GM21717 (cell line): ENCODE measurements at regions not wholly inside any gene's neighbourhood (a gene's known extent, or its start where the extent isn't known, plus 50 kb on each side); places are given as distances from the start of the nearest gene placed in this dataset.

ENCODE experiments used
- ATAC-seq: cut with Tn5 transposase; IDR thresholded peaks from one replicate; pipeline ENCODE4 v1.9.1; 2021; ENCODE audit warnings: mild to moderate bottlenecking, moderate library complexity; ENCODE audit not compliant: unreplicated experiment

DNA sequence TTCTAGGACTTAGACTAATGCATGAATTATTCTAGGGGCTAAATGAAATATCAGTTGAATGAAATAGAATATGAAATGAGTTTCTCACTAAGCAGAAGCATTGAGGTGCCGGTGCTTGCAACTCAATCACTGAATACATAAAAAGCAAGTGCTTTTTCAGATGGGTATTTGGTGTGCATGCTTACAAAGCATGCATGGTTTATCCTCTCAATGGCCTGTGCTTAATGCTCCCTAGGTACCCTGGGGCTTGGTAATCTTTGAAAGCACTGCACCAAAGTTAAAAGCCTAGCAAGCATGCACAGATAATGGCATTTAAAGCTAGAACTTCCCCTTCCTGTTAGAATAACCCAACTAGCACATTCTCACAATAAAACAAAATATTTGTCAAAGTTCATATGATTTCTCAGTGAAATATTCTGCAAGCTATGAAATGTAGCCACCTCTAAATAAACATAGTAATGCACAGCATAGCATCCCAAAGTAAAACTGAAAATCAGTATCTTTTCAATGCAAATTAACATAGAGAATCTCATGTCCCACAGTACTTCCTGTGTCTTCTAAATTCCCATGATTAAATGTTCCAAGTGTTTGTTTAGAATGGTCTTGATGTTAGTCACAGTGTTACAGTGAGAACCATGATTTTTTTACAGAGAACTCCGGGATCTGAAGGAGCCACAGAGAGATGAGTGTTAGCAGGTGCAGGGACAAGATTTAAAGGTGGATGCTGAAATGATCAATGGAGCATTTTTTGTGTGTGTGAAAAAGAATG, 143.4 kb upstream of the CDH6 start:
- no peak for ATAC-seq

DNA sequence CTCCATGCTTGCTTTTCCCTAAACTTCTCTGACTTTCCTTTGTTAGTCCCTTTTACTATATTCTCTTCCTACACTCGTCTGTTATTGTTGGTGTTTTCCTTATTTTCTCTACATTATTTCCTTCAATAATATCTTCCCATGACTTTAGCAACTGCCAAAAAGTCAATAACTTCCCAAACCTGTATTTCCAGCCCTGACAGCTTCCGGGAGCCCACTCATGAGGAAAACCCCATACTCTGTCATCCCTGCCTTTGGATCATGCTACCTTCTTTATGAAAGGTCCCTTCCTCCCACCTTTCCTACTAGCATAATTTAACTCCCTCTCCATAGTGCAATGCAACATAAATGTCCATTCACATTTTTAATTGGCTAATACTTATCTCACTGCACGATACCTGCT, 144.0 kb upstream of the CDH6 start:
- ATAC-seq = no peak

DNA sequence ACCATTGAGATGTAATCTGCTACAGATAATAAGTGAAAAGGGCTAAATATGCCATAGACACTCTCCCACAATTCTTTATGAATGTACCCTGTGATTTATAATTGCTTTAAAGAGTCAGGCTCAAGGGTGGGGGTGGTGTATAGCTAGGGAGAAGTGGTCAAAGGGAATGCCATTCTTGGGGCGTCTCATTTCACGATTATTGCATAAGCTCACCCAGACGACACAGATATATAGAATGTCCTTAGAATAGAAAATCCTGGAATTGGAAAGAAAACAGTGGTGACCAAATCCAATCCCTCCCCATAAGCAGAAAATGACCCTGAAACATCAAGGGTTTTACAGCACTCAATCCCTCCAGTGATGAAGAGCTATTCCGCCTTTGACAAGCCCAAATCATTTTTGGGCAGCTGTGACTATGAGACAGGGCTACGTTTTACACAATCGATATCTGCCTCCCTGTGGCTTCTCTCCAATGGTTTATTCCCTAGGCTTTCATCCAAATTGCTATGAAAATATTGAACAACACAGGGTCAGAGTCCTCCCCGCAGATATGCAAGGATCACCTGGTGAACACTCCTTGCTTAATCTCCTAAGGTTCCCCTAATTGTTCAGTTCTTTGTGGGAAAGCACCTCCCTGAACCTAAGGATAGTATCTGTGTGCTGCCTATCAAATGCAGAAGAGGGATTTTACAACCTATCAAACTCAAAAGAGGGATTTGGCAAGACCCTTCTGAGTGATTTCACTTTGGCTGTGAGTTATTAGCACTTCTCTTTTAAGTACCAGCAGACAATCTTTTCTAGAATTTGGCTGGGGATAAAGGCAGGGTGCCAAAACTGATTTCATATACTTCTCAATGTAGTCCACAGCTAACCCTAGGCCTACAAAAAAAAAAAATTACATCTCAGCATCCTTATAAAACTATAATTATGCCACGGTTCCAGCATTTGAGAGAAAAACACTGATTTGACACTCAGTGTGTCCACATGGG, 144.9 kb upstream of the CDH6 start:
- ATAC-seq = no peak

DNA sequence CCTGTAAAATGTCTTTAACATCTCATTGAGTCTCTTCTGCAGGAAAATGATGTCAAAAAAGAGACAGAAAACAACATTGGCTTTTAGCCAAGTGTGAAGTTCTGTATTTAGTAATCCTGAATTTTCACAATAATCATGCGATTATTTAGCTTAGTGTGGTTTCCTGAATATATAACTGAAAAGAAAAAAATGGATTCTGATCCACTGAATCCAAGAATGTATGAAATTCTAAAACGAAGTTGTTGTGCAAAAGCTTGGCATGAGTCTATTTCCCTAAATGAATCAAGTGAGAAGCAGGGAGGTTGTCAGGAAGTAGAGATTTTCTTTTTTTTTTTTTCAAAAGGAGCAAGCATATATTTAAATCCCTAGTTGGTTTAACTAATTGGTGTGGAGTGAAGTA, 145.9 kb upstream of the CDH6 start:
- ATAC-seq = no peak

DNA sequence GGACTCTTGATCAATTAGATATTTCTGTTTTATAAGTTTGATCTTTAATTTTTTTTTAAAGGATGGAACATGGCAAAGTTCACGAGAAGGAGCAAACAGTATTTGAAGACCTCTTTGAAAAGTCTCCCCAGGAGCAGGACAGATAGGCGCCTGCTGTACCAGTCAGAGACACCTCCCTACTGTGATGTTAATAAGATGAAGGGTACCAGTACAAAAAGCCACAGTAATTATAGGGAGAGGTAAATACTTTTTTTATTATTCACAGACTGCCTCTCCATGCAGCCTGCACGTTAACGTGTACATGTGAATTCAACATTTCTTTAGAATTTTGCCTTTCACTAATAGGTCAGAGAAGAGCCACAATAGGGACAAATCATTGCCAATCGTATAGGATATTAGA, 146.5 kb upstream of the CDH6 start:
- ATAC-seq = no peak

DNA sequence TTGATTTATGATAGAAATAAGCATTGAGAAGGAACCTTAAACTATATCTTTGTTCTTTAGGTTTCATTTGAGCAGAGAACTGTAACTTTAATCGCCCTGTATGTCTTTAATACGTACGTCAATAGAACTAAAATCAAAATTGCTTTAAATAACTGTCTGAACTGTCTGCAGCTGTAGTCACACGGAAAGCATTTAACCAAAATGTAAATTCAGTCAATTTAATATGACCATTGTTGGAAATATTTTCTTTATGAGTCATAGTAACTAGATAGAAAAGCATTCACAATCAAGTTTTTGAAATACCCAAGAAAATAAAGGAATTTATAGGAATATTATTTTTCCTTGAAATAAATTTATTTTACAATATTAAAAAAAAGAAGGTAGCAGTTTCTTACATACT, 157.1 kb upstream of the CDH6 start:
- no peak for ATAC-seq

DNA sequence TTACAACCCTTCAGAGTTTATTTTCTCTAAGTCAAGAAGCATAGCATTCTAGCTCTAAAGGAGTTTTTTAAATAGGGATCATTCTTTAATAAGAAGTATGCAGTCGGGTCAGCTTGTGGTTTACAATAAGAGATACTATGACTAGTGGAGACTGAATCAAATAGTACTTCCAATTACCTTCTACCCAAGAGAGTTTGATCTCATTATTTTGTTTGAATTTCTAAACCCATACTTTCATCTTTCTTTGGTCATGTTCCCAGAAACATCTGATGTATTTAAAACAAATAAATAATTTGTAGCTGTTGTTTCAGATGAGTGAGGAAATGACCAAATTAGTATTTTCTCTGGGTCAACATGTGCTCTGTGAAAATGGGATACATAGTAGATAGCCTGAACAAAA, 160.2 kb upstream of the CDH6 start:
- ATAC-seq = no peak

DNA sequence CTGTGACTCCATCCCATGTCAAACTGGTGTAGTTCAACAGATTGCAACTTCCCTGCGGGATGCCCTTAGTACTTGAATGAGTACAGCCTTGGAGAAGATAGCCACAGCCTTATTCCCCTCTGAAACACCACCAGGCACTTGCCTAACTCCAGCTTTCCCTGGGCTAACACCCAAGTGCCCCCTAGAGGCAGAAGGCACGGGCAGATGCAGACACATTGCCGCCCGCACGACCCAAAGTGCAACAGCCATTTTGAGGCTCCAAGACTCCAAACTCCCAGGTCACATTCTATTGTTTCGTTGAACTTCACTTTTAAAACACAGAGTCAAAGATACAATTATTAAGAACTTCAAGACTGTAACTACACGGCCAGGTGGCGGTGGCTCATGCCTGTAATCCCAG, 163.6 kb upstream of the CDH6 start:
- ATAC-seq = no peak

DNA sequence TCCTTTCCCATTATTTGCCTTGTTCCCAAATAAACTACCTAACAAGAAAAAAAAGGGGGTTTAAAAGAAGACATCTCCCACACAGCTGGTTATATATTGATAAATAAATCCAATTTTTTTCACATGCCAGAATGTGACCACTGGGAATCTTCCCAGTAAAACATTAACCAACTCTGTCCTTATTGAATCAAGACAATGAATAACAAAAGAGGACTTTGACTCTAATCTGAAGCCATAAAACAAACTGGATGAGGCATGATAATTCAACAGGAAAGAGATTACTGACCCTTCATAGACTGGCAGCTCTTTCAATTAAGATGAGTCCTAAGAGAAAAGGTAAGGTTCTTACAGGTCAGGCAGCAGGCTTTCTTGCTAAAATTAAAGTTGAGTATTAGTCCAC, 165.8 kb upstream of the CDH6 start:
- ATAC-seq = no peak

DNA sequence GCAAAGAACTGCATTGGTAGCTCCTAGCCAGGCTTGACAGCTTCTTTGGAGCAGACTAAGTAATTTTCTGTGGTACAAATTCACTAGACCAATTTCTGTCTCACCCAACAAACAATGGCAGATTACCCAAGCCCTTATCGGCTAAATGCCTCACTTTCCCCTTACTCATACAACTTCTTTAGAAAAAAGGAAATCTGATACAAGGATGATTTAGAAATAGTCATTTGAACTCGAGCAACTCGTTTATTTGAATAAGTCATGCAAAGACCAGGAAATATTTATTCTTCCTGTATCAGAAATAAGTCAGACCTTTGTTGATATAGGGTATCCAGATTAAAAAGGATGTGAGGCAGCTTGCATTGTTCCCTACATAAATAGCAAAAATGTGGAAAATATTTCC, 170.4 kb upstream of the CDH6 start:
- no peak for ATAC-seq

DNA sequence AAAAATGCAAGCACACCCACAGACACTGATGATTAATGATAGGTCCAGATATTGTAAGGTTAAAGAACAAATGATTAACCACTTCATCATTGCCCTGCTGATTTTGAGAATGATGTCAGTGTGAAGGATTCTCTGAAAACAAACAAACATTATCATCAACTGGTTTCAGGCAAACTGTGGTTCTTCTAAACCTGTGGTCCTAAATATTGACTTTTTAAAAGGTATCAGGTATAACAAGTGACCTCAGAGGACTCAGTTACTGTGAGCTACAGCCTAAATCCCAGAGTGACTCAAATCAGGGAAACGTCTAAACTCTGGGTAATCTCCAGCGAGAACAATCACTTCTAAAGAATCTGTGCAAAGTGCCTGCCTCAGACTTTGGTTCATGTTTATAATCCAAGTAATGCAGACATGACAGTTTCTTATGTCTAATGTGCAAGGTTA, 172.3 kb upstream of the CDH6 start:
- ATAC-seq = no peak

DNA sequence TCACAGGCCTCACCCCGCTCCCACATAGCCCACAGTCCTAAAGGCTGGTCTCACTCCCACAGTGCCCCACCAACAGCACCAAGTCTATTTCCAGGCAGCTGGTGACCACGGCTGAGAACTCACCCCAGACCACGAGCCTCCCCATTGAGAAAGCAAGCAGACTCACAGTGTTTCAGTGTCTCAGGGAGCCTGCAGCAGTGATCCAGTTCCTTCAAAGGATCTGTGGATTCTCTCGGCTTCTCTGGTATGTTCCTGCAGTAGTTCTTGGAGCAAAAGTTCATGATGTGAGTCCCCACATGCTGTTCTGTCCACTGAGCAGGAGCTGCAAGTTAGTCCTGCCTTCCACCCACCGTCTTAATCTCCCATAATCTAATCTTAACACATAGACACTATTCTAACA, 185.3 kb upstream of the CDH6 start:
- no peak for ATAC-seq

DNA sequence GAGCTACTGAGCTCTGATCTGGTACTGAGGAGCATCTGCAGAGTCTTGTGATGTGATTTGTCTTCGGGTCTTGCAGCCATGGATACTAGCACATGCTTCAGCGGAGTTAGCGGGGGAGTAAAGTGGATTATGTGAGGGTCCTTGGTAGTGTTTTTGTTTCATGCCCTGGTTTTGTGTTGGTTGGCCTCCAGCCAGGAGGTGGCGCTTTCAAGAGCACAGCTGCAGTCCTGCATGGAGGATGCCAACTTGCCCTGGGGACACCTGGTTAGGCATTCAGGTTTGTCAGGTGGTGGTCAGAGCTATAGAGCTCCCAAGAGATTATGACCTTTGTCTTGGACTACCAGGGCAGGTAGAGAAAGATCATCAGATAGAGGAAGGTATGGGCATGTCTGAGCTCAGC, 185.8 kb upstream of the CDH6 start:
- no peak for ATAC-seq

DNA sequence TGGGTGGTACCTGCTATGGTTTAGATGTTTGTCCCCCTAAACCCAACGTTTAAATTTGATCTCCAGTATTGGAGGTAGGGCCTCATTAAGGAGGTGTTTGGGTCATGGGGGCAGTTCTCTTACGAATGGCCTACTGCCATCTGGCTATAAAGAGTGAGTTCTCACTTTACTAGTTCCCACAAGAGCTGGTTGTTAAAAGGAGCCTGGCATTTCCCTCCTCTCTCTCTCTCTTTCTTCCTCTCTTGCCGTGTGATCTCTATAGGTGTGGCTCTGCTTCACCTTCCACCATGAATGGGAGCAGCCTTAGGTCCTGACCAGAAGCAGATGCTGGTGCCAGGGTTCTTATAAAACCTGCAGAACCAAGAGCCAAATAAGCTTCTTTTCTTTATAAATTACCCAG, 193.2 kb upstream of the CDH6 start:
- no peak for ATAC-seq

DNA sequence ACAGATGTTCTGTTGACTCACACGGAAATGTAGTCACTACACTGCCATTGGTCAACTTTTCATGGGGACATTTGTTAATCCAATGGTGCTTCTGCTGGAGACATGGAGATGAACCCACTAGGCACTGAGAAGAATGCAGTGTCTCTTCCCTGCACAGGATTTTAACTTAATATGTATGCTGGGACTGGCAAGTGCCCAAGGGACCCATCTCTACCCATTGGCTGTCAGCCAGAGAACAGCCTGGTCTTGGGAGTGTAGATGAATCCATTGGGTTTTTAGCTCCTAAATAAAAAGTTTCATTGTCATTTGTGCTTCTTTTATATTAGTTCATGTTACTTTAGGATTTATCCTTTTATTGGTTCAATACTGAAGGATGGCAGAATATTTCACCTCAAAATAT, 195.8 kb upstream of the CDH6 start:
- ATAC-seq = no peak

DNA sequence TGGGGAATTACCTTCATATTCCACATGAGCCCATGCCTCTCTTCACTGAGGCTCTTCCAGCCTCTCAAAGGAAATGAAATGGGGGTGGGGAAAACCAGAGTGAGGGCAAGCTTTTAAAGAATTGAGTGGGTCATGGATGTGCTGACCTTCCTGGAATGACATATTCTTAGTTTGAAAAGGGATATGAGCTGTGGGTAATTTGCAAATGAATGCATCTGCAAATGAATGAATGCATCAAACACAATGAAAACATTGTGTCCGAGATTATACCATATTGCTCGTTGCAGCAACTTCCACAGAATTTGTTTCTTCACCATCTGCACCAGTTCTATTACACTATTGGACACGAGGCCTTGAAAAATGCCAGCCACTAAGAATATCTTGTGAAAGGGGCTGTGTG, 198.6 kb upstream of the CDH6 start:
- ATAC-seq = no peak

DNA sequence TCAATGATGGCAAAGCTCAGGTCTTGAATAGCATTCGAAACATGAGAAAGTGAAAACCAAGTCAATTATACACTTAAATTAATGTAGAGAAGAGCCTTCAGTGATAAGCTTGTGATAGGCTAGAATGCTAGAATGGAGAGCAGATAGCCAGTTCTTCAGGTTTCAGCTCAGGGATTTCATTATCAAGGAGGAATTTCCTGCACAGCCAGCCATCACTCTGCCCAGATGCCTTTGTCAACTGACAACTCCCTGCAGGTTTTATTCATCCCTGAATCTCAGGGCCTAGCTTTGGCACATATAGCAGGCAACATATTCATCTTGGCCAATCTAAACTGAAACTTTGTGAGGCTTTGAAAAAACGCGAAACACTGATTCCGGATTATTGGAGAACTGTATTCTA, 199.3 kb upstream of the CDH6 start:
- ATAC-seq = no peak

DNA sequence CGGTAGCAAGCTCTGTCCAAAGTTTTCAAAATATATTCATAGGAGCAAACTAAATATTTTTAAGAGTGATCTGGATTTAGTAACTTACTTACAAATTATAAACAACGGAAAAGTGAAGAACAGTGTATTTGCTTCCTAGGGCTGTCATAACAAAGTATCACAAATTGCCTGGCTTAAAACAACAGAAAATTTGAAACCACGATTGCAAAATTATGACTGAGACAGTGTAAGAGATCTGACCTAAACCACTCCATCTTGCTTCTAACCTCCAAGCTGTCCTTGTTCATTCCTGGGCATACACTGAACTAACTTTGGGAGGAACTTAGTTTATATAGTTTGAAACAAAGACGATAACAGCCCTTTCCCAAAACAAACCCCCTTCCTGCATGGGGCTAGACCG, 202.0 kb upstream of the CDH6 start:
- ATAC-seq = no peak

DNA sequence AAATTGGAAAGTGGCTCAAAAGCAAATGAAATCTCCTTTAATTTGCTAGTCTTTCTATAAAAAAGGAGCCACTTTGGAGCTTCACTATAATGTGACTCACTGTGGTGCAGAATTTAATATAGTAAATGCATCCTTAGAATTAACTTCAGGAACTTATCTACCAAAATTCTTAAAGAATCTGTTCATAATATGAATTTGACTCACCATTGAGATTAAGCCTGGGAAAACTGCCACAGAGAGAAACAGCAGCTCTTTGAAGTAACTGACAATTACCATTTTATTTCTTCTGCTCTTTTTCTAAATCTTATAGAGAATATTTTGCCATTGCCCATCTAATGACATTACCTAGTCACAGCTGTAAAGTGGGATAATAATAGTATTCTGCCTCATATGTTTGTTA, 211.9 kb upstream of the CDH6 start:
- no peak for ATAC-seq

DNA sequence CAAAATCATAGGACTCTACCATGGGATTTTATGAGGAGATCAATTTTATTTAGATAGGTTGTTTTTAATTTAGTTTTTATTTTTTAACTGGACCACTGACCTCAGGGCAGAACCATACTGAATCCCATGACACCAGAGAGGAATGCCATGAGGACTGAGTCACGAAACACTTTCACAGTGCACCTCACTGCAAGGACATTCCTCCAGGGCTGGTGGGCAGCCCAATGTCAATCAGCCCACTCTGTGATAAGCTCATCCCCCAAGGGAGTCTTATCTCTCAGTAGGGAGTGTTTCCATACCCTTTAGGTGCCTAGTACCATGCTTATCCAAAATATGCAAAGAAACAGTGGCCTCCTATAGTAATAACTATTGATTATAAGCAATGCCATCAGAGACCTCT, 224.5 kb upstream of the CDH6 start:
- ATAC-seq = no peak

DNA sequence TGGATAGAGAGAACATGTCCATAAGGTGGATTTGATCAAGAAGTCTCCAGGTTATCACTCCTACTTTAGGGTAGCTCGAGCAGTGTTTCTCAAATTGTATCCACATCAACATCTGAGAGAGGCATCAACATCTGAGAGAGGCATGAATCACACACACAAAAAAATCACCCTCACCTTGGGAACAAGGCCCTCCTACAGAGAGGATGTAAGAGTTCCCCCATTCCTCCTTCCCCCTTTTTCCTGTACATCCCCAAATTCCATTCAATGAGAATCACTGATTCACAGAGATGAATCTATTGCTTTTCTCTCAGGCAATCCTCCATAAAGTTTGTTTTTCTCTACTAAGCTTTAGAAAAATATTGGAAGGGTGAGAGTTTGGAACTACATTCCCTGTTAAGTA, 233.4 kb upstream of the CDH6 start:
- no peak for ATAC-seq

DNA sequence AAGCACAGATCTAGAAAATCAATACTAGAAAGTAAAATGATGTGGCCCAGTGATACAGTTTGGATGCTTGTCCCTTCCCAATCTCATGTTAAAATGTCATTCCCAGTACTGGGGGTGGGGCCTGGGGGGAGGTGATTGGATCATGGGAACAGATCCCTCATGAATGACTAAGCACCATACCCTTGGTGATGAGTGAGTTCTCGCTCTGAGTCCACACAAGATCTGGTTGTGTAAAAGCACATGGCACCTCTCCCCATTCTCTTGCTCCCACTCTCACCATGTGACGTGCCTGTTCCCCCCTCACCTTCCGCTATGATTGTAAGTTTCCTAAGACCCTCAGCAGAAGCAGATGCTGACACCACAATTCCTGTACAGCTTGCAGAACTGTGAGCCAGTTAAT, 234.2 kb upstream of the CDH6 start:
- ATAC-seq = no peak
